ENCODE measurements at regions not wholly inside any gene's neighbourhood (a gene's known extent, or its start where the extent isn't known, plus 50 kb on each side); places are given as distances from the start of the nearest gene placed in this dataset.

GRCh38 chr3:22491344-22491743 lies 711.8 kb upstream of the UBE2E2 start:
- TF ChIP-seq CTCF (conservative IDR thresholded peaks at IDR 0.05), result no peak

GRCh38 chr3:22492342-22492741 lies 710.8 kb upstream of the UBE2E2 start:
- TF ChIP-seq CTCF (conservative IDR thresholded peaks at IDR 0.05), result no peak
- H3K27ac ChIP-seq, result no peak overlapping the region

More at GRCh38 chr3:22491344-22491743, 711.8 kb upstream of the UBE2E2 start:
- H3K27ac ChIP-seq, result peak overlapping the region; percentile 32; the same call in 1 of the 2 replicates

- H3K27ac ChIP-seq, result no peak overlapping the region
- no peak for TF ChIP-seq CTCF (conservative IDR thresholded peaks at IDR 0.05)
Observed at GRCh38 chr3:22495241-22495640, 707.9 kb upstream of the UBE2E2 start.

- TF ChIP-seq CTCF (conservative IDR thresholded peaks at IDR 0.05), result no peak
- H3K27ac ChIP-seq, result no peak overlapping the region
Observed at GRCh38 chr3:22495791-22496190, 707.3 kb upstream of the UBE2E2 start.

GRCh38 chr3:22496641-22497040 lies 706.5 kb upstream of the UBE2E2 start:
- H3K27ac ChIP-seq, result no peak overlapping the region
- TF ChIP-seq CTCF (conservative IDR thresholded peaks at IDR 0.05), result no peak

- no peak for TF ChIP-seq CTCF (conservative IDR thresholded peaks at IDR 0.05)
- H3K27ac ChIP-seq, result no peak overlapping the region
Observed at GRCh38 chr3:22506871-22507270, 696.3 kb upstream of the UBE2E2 start.

GRCh38 chr3:22507709-22508108 lies 695.4 kb upstream of the UBE2E2 start:
- no peak for TF ChIP-seq CTCF (conservative IDR thresholded peaks at IDR 0.05)
- no peak overlapping the region for H3K27ac ChIP-seq

GRCh38 chr3:22523925-22524324 lies 679.2 kb upstream of the UBE2E2 start:
- no peak overlapping the region for H3K27ac ChIP-seq
- no peak for TF ChIP-seq CTCF (conservative IDR thresholded peaks at IDR 0.05)
